ENCODE measurements at regions not wholly inside any gene's neighbourhood (a gene's known extent, or its start where the extent isn't known, plus 50 kb on each side); places are given as distances from the start of the nearest gene placed in this dataset.

- TF ChIP-seq, protein P1, sequence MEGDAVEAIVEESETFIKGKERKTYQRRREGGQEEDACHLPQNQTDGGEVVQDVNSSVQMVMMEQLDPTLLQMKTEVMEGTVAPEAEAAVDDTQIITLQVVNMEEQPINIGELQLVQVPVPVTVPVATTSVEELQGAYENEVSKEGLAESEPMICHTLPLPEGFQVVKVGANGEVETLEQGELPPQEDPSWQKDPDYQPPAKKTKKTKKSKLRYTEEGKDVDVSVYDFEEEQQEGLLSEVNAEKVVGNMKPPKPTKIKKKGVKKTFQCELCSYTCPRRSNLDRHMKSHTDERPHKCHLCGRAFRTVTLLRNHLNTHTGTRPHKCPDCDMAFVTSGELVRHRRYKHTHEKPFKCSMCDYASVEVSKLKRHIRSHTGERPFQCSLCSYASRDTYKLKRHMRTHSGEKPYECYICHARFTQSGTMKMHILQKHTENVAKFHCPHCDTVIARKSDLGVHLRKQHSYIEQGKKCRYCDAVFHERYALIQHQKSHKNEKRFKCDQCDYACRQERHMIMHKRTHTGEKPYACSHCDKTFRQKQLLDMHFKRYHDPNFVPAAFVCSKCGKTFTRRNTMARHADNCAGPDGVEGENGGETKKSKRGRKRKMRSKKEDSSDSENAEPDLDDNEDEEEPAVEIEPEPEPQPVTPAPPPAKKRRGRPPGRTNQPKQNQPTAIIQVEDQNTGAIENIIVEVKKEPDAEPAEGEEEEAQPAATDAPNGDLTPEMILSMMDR (IDR thresholded peaks at IDR 0.05; ENCODE audit: low read depth, low read length): no peak
- no peak for DNase-seq (ENCODE audit: low read depth in 2 of 2)
These were observed 214.3 kb downstream of the CTTN start for GRCh38 chr11:70612459-70613141.

DNA sequence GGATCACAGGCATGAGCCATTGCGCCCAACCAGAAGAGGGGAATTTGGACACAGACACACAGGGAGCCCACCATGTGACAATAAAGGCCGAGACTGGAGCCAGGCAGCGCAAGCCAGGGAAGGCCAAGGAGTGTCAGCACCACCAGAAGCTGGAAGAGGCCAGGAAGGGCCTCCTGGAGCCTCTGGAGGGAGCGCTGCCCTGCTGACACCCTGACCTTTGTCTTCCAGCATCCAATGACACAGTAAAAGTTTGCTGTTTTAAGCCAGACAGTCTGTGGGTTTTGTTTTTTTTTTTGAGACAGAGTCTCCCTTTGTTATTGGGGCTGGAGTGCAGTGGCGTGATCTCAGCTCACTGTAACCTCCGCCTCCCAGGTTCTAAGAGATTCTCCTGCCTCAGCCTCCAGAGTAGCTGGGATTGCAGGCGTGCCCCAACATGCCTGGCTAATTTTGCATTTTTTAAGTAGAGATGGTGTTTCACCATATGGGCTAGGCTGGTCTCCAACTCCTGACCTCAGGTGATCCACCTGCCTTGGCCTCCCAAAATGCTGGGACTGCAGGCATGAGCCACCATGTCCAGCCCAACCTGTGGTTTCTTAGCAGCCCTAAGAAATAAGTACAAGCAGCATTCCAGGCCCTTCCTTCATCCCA, 215.8 kb downstream of the CTTN start:
- DNase-seq (ENCODE audit: low read depth in 2 of 2): no peak
- H3K4me3 ChIP-seq (replicated peaks in 1 of 2; ENCODE audit: low read depth in 2 of 2, low read length in 2 of 2): no peak overlapping the region
- TF ChIP-seq, protein P1 (IDR thresholded peaks at IDR 0.05; ENCODE audit: low read depth, low read length): no peak

More at GRCh38 chr11:70612459-70613141, 214.3 kb downstream of the CTTN start:
- no peak overlapping the region for H3K4me3 ChIP-seq (replicated peaks in 1 of 2; ENCODE audit: low read depth in 2 of 2, low read length in 2 of 2)

DNA sequence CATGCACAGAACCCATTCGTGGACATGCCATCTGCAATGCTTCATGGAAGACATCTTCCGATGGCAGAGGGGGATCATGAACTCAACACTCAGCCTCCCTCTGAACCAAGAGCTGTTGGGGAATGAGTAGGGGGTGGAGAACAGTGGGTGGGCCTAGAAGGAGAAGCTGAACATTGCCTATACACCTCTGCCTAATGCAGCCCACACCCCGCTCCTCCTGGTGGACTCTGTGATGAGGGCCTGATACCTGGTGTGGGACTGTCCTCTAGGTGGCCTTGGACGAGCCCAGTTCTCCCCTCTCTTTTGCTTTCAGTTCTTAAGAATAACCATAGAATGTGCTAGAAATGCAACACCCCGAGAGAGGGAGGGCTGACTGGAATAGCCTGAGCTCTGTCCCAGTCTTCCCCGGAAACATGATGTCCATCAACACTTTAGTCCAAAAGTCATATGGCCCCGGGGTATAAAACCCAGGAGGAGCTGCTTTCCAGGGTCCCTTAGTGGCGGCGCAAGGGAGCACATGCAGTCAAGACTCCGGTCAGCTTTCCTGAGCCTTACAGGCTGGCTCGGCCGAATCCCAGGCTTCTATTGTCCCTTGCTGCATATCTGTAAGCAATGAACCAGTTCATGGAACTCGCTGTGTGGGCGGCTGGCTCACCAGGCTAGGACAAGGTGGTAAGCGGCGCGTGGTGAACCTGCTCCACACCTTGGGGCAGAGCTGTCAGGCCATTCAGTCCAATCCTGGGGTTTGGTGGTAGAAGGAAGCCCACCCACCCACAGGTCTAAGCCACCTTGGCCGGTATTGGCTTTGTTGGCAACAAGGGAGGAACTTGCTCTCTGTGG, 216.9 kb downstream of the CTTN start:
- TF ChIP-seq, protein P1 (IDR thresholded peaks at IDR 0.05; ENCODE audit: low read depth, low read length): no peak
- DNase-seq (ENCODE audit: low read depth in 2 of 2): no peak
- no peak overlapping the region for H3K4me3 ChIP-seq (replicated peaks in 1 of 2; ENCODE audit: low read depth in 2 of 2, low read length in 2 of 2)

DNA sequence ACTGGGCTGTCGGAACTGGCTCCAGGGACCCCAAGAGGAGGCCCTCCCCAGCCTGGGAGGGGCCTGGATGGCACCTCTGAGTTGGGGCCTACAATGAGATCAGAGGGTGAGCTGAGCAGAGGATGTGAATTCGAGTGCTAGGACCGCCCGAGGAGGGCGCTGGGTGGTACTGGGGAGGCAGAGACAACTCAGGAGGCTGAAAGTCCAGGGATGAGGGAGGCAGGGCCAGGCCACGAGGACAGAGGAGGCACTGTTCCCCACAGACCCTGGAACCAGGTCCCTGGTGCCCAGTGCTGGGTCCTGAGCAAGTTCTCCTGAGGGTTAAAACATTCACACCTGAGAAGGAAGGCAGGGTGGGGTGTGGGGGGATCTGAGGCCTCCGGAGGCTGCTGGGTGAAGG, 218.0 kb downstream of the CTTN start:
- H3K4me3 ChIP-seq (replicated peaks in 1 of 2; ENCODE audit: low read depth in 2 of 2, low read length in 2 of 2): no peak overlapping the region
- DNase-seq (ENCODE audit: low read depth in 2 of 2): no peak
- TF ChIP-seq, protein P1 (IDR thresholded peaks at IDR 0.05; ENCODE audit: low read depth, low read length): no peak

GRCh38 chr11:70616938-70617654, 218.8 kb downstream of the CTTN start:
- DNase-seq (ENCODE audit: low read depth in 2 of 2): no peak
- H3K4me3 ChIP-seq (replicated peaks in 1 of 2; ENCODE audit: low read depth in 2 of 2, low read length in 2 of 2): no peak overlapping the region
- TF ChIP-seq, protein P1 (IDR thresholded peaks at IDR 0.05; ENCODE audit: low read depth, low read length): no peak

GRCh38 chr11:70618431-70619101, 220.2 kb downstream of the CTTN start:
- no peak for DNase-seq (ENCODE audit: low read depth in 2 of 2)
- TF ChIP-seq, protein P1 (IDR thresholded peaks at IDR 0.05; ENCODE audit: low read depth, low read length): no peak
- no peak overlapping the region for H3K4me3 ChIP-seq (replicated peaks in 1 of 2; ENCODE audit: low read depth in 2 of 2, low read length in 2 of 2)

Measured in cardiac fibroblast (primary cell).